NCI-H345 treated with DMSO at 0.1 percent for 48 hours (cell line): ENCODE measurements at regions not wholly inside any gene's neighbourhood (a gene's known extent, or its start where the extent isn't known, plus 50 kb on each side); places are given as distances from the start of the nearest gene placed in this dataset.
"Not testable (repeated sequence)": the region's sequence is repeated elsewhere in the genome, so short reads cannot be mapped to it uniquely, and the experiment has no call there.

ENCODE experiments used
- DNase-seq: peaks from one replicate; lab custom pipeline; 2025; ENCODE audit not compliant: unreplicated experiment; lab: John Stamatoyannopoulos, UW

GRCh38 chr3:10653866-10654611 lies 148.7 kb upstream of the ATP2B2 start:
- DNase-seq: no peak

DNA sequence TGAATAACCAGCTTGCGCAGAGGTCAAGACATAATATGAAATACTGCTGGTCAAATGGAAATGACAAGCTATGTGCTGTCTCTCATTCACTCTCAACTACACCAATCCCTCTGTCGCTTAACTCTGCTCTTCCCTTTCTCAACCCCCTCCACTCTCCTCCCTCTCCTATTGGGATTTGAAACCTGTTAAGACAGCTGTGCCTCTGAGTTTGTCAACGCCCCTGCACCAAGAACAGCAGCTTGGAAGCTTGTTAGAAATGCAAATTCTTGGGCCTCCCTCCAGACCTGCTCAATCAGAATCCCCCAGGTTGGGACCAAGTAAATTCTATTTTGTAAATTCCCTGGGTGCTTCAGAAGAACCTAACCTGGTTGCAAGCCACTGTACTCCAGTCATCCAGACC lies 149.7 kb upstream of the ATP2B2 start:
- DNase-seq: no peak

DNA sequence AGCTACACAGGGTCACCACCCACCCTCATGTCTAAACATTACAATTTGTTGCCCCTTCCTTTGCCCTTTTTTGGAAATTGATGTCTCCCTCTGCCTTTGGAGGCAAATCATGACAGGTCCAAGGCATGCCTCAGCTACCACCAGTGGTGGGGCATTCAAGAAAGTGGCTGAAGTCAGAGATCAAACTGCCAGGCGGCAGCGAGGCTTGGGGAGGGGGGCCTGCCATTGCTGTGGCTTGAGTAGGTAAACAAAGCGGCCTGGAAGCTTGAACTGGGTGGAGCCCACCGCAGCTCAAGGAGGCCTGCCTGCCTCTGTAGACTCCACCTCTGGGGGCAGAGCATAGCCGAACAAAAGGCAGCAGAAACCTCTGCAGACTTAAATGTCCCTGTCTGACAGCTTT lies 152.0 kb upstream of the ATP2B2 start:
- not testable (repeated sequence) for DNase-seq

- DNase-seq: no peak
Measured at GRCh38 chr3:10665592-10665991, 150.4 kb upstream of the SLC6A11 start.

DNA sequence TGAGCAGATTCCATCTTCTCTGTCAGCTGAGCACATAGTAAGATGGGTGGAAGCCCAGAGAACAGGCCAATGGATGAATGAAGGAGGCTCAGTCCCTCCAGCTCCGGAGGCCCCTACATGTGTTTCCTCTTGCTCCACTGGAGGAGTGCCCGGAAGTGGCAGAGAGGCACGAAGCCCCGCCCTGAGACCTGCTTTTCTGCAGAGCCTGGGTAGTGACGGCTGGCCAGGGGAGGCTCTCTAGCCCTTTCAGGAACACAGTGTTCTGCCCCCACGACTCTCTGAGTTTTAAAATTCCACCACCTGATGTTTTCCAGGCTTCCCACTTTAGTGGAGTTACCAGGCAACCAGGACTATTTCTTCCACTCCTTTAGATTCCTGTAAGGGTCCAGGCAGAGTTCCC lies 149.4 kb upstream of the SLC6A11 start:
- no peak for DNase-seq

GRCh38 chr3:10667269-10667668 lies 148.8 kb upstream of the SLC6A11 start:
- DNase-seq: no peak

DNA sequence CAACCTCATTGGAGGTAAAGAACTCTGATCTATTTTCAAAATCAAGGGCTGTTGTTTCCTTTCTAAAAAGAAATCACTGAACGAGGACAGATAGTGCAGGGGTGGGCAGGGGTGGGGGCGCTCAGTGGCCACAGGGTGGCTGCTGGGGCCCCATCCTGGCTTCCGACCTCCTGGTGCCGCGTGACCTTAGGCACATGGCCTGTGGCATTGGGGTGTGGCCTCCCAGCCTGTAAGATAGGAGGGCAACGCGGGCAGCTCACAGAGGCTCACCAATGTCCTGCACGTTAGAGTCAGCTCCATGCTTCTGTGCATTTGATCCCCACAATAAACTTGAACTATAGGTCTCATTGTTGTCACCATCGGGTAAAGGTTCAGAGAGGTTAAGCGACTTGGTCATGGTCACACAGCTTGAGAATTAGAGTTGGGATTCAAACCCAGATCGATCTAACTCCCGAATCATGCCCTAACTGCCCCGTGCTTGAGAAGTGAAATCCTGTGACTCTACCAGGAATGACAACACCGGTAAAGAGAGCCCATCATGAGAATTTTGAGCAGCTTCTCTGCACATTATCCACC lies 148.0 kb upstream of the SLC6A11 start:
- DNase-seq: no peak

GRCh38 chr3:10669490-10670048 lies 146.5 kb upstream of the SLC6A11 start:
- DNase-seq: no peak

DNA sequence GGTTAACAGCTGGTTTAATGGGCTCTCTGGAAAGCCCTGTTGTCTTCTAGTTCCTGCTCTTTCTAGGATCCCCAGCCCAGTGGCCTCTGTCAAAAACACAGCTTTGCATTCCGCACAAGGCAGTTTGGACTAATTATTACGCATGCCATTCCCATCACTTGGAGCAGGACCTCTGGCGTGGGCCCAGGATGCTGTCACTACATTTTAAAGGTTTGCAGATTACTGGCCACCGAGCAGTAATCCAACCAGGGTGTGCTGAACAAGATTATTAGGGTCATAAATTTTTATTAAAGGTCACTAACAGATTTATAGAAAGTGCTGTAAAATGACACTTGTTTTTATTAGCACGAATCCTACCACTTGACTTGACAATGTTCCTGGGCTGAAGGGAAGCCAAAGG lies 143.6 kb upstream of the SLC6A11 start:
- no peak for DNase-seq

DNA sequence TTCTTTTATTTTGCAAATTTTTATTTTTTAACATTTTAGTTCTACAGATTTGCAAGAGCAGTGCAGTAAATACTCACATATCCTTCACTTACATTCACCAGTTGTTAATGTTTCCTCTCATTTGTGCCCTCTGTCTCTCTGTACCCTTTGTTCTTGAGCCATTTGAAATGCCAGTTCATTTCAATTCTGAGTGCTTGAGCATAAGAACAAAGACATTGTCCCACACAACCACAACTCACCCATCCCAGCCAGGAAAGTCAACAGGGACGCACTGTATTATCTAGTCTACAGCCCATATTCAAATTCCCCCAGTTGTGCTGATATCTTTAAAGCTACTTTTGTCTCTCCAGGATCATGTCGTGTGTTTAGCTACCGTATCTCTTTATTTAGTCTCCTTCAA lies 141.4 kb upstream of the SLC6A11 start:
- no peak for DNase-seq

DNA sequence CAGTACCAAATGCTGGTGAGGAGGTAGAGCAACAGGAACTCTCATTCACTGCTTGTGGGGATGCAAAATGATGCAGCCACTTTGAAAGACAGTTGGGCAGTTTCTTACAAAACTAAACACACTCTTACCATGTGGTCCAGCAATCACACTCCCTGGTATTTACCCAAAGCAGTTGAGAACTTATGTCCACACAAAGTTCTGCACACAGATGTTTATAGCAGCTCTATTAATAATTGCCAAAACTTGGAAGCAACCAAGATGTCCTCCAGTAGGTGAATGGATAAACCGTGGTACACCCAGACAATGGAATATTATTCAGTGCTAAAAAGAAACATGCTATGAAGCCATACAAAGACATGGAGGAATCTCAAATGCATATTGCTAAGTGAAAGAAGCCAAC lies 139.1 kb upstream of the SLC6A11 start:
- DNase-seq: no peak

DNA sequence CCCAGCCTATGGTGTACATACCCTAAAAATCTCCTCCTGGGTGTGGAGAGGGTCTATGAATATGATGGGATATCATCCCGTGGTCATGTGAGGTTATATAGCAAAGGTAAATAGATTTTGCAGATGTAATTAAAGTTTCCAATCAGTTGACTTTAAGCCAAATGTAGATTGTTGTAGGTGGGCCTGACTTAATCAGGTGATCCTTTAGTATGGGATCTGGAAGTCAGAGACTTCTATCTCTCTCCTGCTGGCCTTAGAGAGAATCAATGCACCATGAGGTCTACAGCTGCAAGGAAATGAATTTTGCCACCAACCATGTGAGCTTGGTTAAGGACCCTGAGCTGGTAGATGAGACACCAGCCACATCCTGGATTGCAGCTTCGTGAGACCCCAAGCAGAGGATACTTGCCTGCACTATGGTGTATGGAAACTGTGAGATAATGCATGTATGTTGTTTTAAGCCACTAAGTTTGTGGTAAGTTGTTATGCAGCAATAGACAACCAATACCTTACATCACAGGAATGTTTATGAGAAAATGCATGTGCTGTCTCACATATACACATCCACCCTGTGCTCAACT lies 137.1 kb upstream of the SLC6A11 start:
- DNase-seq: no peak

DNA sequence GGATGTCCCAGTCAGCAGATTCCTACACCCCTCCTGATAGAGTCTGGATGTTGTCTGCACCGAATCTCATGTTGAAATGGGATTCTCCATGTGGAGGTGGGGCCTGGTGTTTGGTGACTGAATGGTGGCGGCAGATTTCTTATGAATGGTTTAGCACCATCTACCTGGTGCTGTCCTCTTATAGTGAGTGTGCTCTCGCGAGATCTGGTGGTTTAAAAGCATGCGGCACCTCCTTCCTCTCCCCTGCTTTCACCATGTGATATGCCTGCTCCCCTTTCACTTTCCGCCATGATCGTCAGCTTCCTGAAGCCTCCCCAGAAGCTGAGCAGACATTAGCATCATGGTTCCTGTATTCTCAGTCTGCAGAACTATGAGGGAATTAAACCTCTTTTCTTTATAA lies 135.2 kb upstream of the SLC6A11 start:
- no peak for DNase-seq

GRCh38 chr3:10682692-10683091 lies 133.3 kb upstream of the SLC6A11 start:
- DNase-seq: no peak

DNA sequence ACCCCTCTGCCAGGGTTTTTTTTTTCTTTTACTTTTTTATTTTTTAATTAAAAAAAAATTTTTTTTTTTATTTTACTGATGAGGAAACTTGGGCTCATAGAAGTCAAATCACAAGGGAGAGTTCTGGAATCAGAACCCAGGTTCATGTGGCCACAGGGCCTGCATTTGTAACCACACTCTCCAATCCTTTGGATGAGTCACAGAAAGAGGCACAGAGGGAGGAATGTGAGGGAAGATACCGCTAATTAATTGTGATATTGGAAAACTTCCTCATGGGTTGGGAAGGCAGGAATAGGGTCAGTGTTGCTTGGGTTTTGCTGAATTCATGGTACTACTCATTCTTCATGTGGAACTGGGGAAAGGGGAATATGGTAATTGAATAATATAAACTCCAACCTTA lies 132.9 kb upstream of the SLC6A11 start:
- DNase-seq: no peak

DNA sequence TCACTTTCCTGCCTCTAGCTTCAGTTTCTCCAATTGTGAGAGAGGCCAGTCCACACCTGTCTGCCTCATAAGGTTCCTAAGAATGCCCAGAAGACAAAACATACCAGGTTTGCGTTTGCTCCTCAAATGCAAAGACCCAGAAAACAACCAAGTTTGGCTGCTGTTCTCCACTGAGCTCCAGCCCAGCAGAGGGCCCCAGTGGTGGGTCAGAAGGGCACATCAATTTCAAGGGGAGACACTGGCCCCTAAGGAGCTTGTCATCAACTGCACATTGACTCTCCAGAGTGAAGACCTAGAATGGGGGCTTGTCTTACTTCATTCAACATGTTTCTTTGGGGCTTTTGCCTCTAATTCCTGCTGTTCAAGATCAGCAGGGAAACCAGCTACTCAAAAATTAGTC lies 127.9 kb upstream of the SLC6A11 start:
- DNase-seq: no peak

DNA sequence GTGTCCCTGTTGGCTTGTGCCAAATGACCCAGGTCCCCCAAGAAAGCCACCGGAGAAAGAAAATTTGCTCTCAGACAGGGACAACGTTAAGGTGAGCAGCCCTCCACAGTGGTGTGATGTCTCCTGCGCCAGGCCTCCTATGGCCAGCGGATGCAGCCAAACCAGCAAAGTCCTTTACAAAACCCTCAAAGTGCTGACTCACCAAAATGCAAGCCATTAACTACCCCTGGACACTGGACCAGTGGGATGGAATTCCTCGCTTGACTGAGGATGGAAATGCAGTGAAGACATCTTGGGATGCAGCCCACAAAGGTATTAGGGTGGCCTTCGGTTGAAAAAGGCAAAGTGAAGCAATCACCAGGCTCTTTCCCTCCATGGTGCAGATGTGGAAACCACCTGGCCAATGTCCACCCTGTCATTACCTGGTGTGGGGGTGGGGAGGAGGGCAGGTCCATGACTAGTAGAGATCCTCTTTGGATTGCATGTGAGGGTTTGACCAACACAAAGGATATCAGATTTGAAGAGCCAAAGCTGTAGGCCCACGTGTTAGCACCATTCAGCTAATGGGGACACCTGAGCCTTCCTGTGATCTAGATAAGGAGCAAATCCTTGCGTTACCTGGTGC lies 127.4 kb upstream of the SLC6A11 start:
- DNase-seq: no peak

- DNase-seq: no peak
Measured at GRCh38 chr3:10692039-10692622, 123.9 kb upstream of the SLC6A11 start.

DNA sequence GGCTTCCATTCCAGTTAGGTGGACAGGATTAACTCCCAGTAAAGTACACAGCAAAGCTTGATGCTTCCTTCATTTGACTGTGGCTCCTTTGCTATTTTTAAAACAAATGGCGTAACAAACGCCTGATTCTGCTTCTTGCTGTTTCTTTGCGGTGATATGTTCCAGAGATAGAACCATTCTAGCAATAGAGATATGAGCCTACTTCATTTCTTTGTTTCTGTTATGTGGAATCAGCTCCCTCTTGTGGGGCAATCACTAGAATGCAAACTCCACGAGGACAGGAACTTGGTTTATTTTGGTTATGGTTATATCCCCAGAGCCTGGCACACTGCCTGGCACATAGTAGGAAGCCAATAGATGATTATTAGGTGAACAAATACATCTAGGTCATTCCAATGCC lies 122.6 kb upstream of the SLC6A11 start:
- no peak for DNase-seq

DNA sequence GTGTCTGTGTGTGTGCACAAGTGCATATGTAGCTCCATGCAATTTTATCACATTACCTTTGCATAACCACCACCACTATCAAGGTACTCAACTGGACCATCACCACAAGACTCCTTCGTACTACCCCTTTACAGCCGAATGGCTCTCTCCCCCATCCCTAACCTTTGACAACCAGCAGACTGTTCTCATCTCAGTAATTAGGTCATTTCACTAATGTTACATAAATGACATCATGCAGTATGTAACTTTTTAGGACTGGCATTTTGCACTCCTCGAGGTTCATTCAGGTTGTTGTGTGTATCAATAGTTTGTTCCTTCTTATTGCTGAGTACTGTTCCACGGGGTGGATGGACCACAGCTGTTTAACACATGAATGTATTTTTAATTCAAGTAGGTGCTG lies 121.8 kb upstream of the SLC6A11 start:
- no peak for DNase-seq

- DNase-seq: not testable (repeated sequence)
Measured at GRCh38 chr3:10695186-10695585, 120.8 kb upstream of the SLC6A11 start.
